ENCODE measurements at regions not wholly inside any gene's neighbourhood (a gene's known extent, or its start where the extent isn't known, plus 50 kb on each side); places are given as distances from the start of the nearest gene placed in this dataset.
"Not testable (repeated sequence)": the region's sequence is repeated elsewhere in the genome, so short reads cannot be mapped to it uniquely, and the experiment has no call there.

- H3K36me3 ChIP-seq (ENCODE audit: control insufficient read depth in 2 of 2, extremely low read depth in 1 of 2, insufficient read depth in 1 of 2, low read length in 1 of 2): no peaks in the 10 kb centered on the region
- ChIA-PET POLR2A (no interaction called here), CTCF (no interaction called here)
- no peak for ATAC-seq (replicated peaks in 1 of 4)
- Mint-ChIP-seq H3K9me3 (peaks cover 0 to 5% (median 3%) of the 10 kb centered on the region in 3 donors), H3K27me3 (no peaks in the 10 kb centered on the region), H3K27ac (no peak overlapping the region), H3K4me1 (no peaks in the 10 kb centered on the region), H3K4me3 (no peak overlapping the region), H3K36me3 (no peaks in the 10 kb centered on the region)
- H3K4me3 ChIP-seq (ENCODE audit: control insufficient read depth in 1 of 2, extremely low read depth in 1 of 2, low read length in 1 of 2): no peak overlapping the region
- no peak overlapping the region for H3K27ac ChIP-seq (ENCODE audit: low read length)
- no peak for DNase-seq
- no peaks in the 10 kb centered on the region for H3K27me3 ChIP-seq (replicated peaks in 1 of 2; ENCODE audit: control insufficient read depth in 2 of 2, extremely low read depth in 1 of 2, insufficient read depth in 2 of 2, low read length in 1 of 2)
- no peaks in the 10 kb centered on the region for H3K9me3 ChIP-seq
- no CpG with 5 or more reads among the region's 3 CpGs for WGBS (ENCODE audit: insufficient coverage)
- no peaks in the 10 kb centered on the region for H3K4me1 ChIP-seq (ENCODE audit: control insufficient read depth in 1 of 2, extremely low read depth in 1 of 2, insufficient read depth in 2 of 2, low read length in 2 of 2)
Measured at GRCh38 chr12:73964641-73965040, 573.0 kb upstream of the ATXN7L3B start.

- no peak overlapping the region for H3K27ac Mint-ChIP-seq
- no peaks in the 10 kb centered on the region for H3K36me3 Mint-ChIP-seq
- H3K27me3 ChIP-seq (replicated peaks in 1 of 2; ENCODE audit: control insufficient read depth in 2 of 2, extremely low read depth in 1 of 2, insufficient read depth in 2 of 2, low read length in 1 of 2): no peaks in the 10 kb centered on the region
- H3K9me3 ChIP-seq: no peaks in the 10 kb centered on the region
- H3K36me3 ChIP-seq (ENCODE audit: control insufficient read depth in 2 of 2, extremely low read depth in 1 of 2, insufficient read depth in 1 of 2, low read length in 1 of 2): no peaks in the 10 kb centered on the region
- no peaks in the 10 kb centered on the region for H3K4me1 ChIP-seq (ENCODE audit: control insufficient read depth in 1 of 2, extremely low read depth in 1 of 2, insufficient read depth in 2 of 2, low read length in 2 of 2)
- H3K4me1 Mint-ChIP-seq: no peaks in the 10 kb centered on the region
- H3K27me3 Mint-ChIP-seq: no peaks in the 10 kb centered on the region
- no peak overlapping the region for H3K4me3 Mint-ChIP-seq
- H3K27ac ChIP-seq (ENCODE audit: low read length): no peak overlapping the region
- ATAC-seq (replicated peaks in 1 of 4) (no peak), DNase-seq (no peak)
- POLR2A ChIA-PET: no interaction called here
- 80% methylated on average over 1 of the region's 1 CpG for WGBS (ENCODE audit: insufficient coverage)
- H3K4me3 ChIP-seq (ENCODE audit: control insufficient read depth in 1 of 2, extremely low read depth in 1 of 2, low read length in 1 of 2): no peak overlapping the region
- CTCF ChIA-PET: no interaction called here
- peaks cover 10 to 15% (median 12%) of the 10 kb centered on the region in 3 donors for H3K9me3 Mint-ChIP-seq
Measured at GRCh38 chr12:73973486-73973885, 564.1 kb upstream of the ATXN7L3B start.

GRCh38 chr12:73984552-73984951 is 553.1 kb upstream of the ATXN7L3B start:
- Mint-ChIP-seq H3K4me1 (no peaks in the 10 kb centered on the region), H3K9me3 (peaks cover 0 to 7% (median 3%) of the 10 kb centered on the region in 3 donors), H3K4me3 (no peak overlapping the region), H3K27me3 (no peaks in the 10 kb centered on the region), H3K36me3 (no peaks in the 10 kb centered on the region), H3K27ac (no peak overlapping the region)
- no peak for DNase-seq
- H3K4me1 ChIP-seq (ENCODE audit: control insufficient read depth in 1 of 2, extremely low read depth in 1 of 2, insufficient read depth in 2 of 2, low read length in 2 of 2): no peaks in the 10 kb centered on the region
- H3K36me3 ChIP-seq (ENCODE audit: control insufficient read depth in 2 of 2, extremely low read depth in 1 of 2, insufficient read depth in 1 of 2, low read length in 1 of 2): no peaks in the 10 kb centered on the region
- H3K4me3 ChIP-seq (ENCODE audit: control insufficient read depth in 1 of 2, extremely low read depth in 1 of 2, low read length in 1 of 2): no peak overlapping the region
- no peak overlapping the region for H3K27ac ChIP-seq (ENCODE audit: low read length)
- ChIA-PET POLR2A (no interaction called here), CTCF (no interaction called here)
- H3K27me3 ChIP-seq (replicated peaks in 1 of 2; ENCODE audit: control insufficient read depth in 2 of 2, extremely low read depth in 1 of 2, insufficient read depth in 2 of 2, low read length in 1 of 2): no peaks in the 10 kb centered on the region
- ATAC-seq (replicated peaks in 1 of 4): no peak
- no CpG with 5 or more reads among the region's 1 CpG for WGBS (ENCODE audit: insufficient coverage)
- no peaks in the 10 kb centered on the region for H3K9me3 ChIP-seq

- Histone ChIP-seq H3K27me3 (replicated peaks in 1 of 2; ENCODE audit: control insufficient read depth in 2 of 2, extremely low read depth in 1 of 2, insufficient read depth in 2 of 2, low read length in 1 of 2) (no peaks in the 10 kb centered on the region), H3K9me3 (no peaks in the 10 kb centered on the region), H3K36me3 (ENCODE audit: control insufficient read depth in 2 of 2, extremely low read depth in 1 of 2, insufficient read depth in 1 of 2, low read length in 1 of 2) (no peaks in the 10 kb centered on the region), H3K4me3 (ENCODE audit: control insufficient read depth in 1 of 2, extremely low read depth in 1 of 2, low read length in 1 of 2) (no peak overlapping the region), H3K27ac (ENCODE audit: low read length) (no peak overlapping the region), H3K4me1 (ENCODE audit: control insufficient read depth in 1 of 2, extremely low read depth in 1 of 2, insufficient read depth in 2 of 2, low read length in 2 of 2) (no peaks in the 10 kb centered on the region)
- no peaks in the 10 kb centered on the region for H3K4me1 Mint-ChIP-seq
- POLR2A ChIA-PET: no interaction called here
- H3K27ac Mint-ChIP-seq: no peak overlapping the region
- ATAC-seq (replicated peaks in 1 of 4) (no peak), DNase-seq (no peak)
- H3K4me3 Mint-ChIP-seq: no peak overlapping the region
- no peaks in the 10 kb centered on the region for H3K27me3 Mint-ChIP-seq
- peaks cover 0 to 8% (median 3%) of the 10 kb centered on the region in 3 donors for H3K9me3 Mint-ChIP-seq
- CTCF ChIA-PET: no interaction called here
- H3K36me3 Mint-ChIP-seq: no peaks in the 10 kb centered on the region
- no CpG with 5 or more reads among the region's 3 CpGs for WGBS (ENCODE audit: insufficient coverage)
Measured at GRCh38 chr12:73991138-73991537, 546.5 kb upstream of the ATXN7L3B start.

GRCh38 chr12:73998894-73999293 is 538.7 kb upstream of the ATXN7L3B start:
- DNase-seq (no peak), ATAC-seq (replicated peaks in 1 of 4) (no peak)
- Histone ChIP-seq H3K9me3 (no peaks in the 10 kb centered on the region), H3K27ac (ENCODE audit: low read length) (no peak overlapping the region), H3K4me3 (ENCODE audit: control insufficient read depth in 1 of 2, extremely low read depth in 1 of 2, low read length in 1 of 2) (no peak overlapping the region), H3K27me3 (replicated peaks in 1 of 2; ENCODE audit: control insufficient read depth in 2 of 2, extremely low read depth in 1 of 2, insufficient read depth in 2 of 2, low read length in 1 of 2) (no peaks in the 10 kb centered on the region), H3K36me3 (ENCODE audit: control insufficient read depth in 2 of 2, extremely low read depth in 1 of 2, insufficient read depth in 1 of 2, low read length in 1 of 2) (no peaks in the 10 kb centered on the region), H3K4me1 (ENCODE audit: control insufficient read depth in 1 of 2, extremely low read depth in 1 of 2, insufficient read depth in 2 of 2, low read length in 2 of 2) (no peaks in the 10 kb centered on the region)
- no CpG with 5 or more reads among the region's 1 CpG for WGBS (ENCODE audit: insufficient coverage)
- peaks cover 0 to 5% (median 0%) of the 10 kb centered on the region in 3 donors for H3K9me3 Mint-ChIP-seq
- H3K27me3 Mint-ChIP-seq: no peaks in the 10 kb centered on the region
- CTCF ChIA-PET: no interaction called here
- POLR2A ChIA-PET: no interaction called here
- H3K27ac Mint-ChIP-seq: no peak overlapping the region
- no peaks in the 10 kb centered on the region for H3K36me3 Mint-ChIP-seq
- H3K4me3 Mint-ChIP-seq: no peak overlapping the region
- no peaks in the 10 kb centered on the region for H3K4me1 Mint-ChIP-seq

- Histone ChIP-seq H3K4me3 (ENCODE audit: control insufficient read depth in 1 of 2, extremely low read depth in 1 of 2, low read length in 1 of 2) (no peak overlapping the region), H3K4me1 (ENCODE audit: control insufficient read depth in 1 of 2, extremely low read depth in 1 of 2, insufficient read depth in 2 of 2, low read length in 2 of 2) (no peaks in the 10 kb centered on the region), H3K27me3 (replicated peaks in 1 of 2; ENCODE audit: control insufficient read depth in 2 of 2, extremely low read depth in 1 of 2, insufficient read depth in 2 of 2, low read length in 1 of 2) (no peaks in the 10 kb centered on the region), H3K27ac (ENCODE audit: low read length) (no peak overlapping the region), H3K36me3 (ENCODE audit: control insufficient read depth in 2 of 2, extremely low read depth in 1 of 2, insufficient read depth in 1 of 2, low read length in 1 of 2) (no peaks in the 10 kb centered on the region), H3K9me3 (no peaks in the 10 kb centered on the region)
- ChIA-PET POLR2A (no interaction called here), CTCF (no interaction called here)
- H3K36me3 Mint-ChIP-seq: no peaks in the 10 kb centered on the region
- DNase-seq (no peak), ATAC-seq (replicated peaks in 1 of 4) (no peak)
- no peaks in the 10 kb centered on the region for H3K4me1 Mint-ChIP-seq
- H3K4me3 Mint-ChIP-seq: no peak overlapping the region
- no peaks in the 10 kb centered on the region for H3K9me3 Mint-ChIP-seq
- 100% methylated on average over 2 of the region's 5 CpGs for WGBS (ENCODE audit: insufficient coverage)
- H3K27me3 Mint-ChIP-seq: no peaks in the 10 kb centered on the region
- H3K27ac Mint-ChIP-seq: no peak overlapping the region
Measured at GRCh38 chr12:74015118-74015517, 522.5 kb upstream of the ATXN7L3B start.

- H3K9me3 ChIP-seq; H3K27me3 ChIP-seq (replicated peaks in 1 of 2; ENCODE audit: control insufficient read depth in 2 of 2, extremely low read depth in 1 of 2, insufficient read depth in 2 of 2, low read length in 1 of 2); H3K4me1 ChIP-seq (ENCODE audit: control insufficient read depth in 1 of 2, extremely low read depth in 1 of 2, insufficient read depth in 2 of 2, low read length in 2 of 2); H3K4me3 Mint-ChIP-seq; H3K9me3 Mint-ChIP-seq; H3K36me3 ChIP-seq (ENCODE audit: control insufficient read depth in 2 of 2, extremely low read depth in 1 of 2, insufficient read depth in 1 of 2, low read length in 1 of 2); H3K4me3 ChIP-seq (ENCODE audit: control insufficient read depth in 1 of 2, extremely low read depth in 1 of 2, low read length in 1 of 2); H3K27ac ChIP-seq (ENCODE audit: low read length); DNase-seq; H3K27ac Mint-ChIP-seq; H3K36me3 Mint-ChIP-seq; CTCF ChIA-PET; H3K27me3 Mint-ChIP-seq; H3K4me1 Mint-ChIP-seq; ATAC-seq (replicated peaks in 1 of 4): not testable (repeated sequence)
- POLR2A ChIA-PET: interaction anchor here in 1 of 2 donors (0.6 kb wide), 1 partner anchor 20 kb away, joined by 3 read pairs; no protein-coding TSS in a partner anchor
- WGBS (ENCODE audit: insufficient coverage): 83% methylated on average over 2 of the region's 5 CpGs
Measured at GRCh38 chr12:74016324-74016723, 521.3 kb upstream of the ATXN7L3B start.

Data from T-cell (primary cell).